IPS-18a (cell line): ENCODE measurements at regions not wholly inside any gene's neighbourhood (a gene's known extent, or its start where the extent isn't known, plus 50 kb on each side); places are given as distances from the start of the nearest gene placed in this dataset.
"Not testable (repeated sequence)": the region's sequence is repeated elsewhere in the genome, so short reads cannot be mapped to it uniquely, and the experiment has no call there.

ENCODE experiments used
- H3K27ac ChIP-seq: one replicate; pipeline ENCODE4 v1.5.1; 2013; ENCODE audit warnings: low read length
- H3K27me3 ChIP-seq: one replicate; pipeline ENCODE4 v1.6.1; 2013; ENCODE audit warnings: mild to moderate bottlenecking, low read length; ENCODE audit not compliant: control insufficient read depth, insufficient read depth
- H3K36me3 ChIP-seq: one replicate; pipeline ENCODE4 v1.6.1; 2013; ENCODE audit warnings: low read depth, low read length; ENCODE audit not compliant: control insufficient read depth
- H3K4me1 ChIP-seq: one replicate; pipeline ENCODE4 v1.6.1; 2013; ENCODE audit warnings: low read depth, low read length; ENCODE audit not compliant: control insufficient read depth
- H3K4me3 ChIP-seq: one replicate; pipeline ENCODE4 v1.5.1; 2013; ENCODE audit warnings: low read length
- H3K9ac ChIP-seq: one replicate; pipeline ENCODE4 v1.6.1; 2013; ENCODE audit warnings: mild to moderate bottlenecking, low read length, moderate library complexity
- H3K9me3 ChIP-seq: one replicate; pipeline ENCODE4 v1.6.1; 2013; ENCODE audit warnings: low read depth, low read length; ENCODE audit not compliant: control insufficient read depth

DNA sequence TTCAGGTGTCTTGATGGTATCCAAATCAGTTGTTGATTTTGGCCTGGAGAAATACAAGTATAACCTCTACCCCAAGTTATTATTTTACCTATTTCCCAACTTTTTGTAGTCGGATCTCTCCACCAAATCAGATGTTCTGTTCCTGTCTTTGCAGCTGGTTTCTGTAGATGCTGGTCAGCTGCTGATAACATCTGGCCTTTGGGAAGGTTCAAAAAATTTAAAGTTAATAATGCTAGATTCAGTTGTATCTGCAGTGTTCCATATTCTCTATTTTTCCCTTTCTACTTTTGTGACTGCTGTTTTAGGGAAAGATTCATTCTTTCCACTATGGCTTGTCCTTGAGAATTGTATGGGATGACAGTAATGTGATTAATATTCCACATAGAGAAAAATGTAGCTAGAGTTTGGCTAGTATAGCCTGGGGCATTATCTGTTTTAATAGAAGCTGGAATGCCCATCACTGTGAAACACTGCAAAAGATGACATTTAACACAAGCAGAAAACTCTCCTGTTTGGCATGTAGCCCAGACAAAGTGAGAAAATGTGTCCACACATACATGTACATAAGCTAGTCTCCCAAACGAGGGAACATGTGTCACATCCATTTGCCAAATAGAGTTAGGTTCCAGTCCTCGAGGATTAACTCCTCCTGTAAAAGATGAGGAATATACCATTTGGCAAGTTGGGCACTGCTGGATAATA lies 99.2 kb downstream of the ZNF100 start:
- not testable (repeated sequence) for H3K4me3 ChIP-seq, H3K9ac ChIP-seq, H3K36me3 ChIP-seq, H3K4me1 ChIP-seq, H3K27me3 ChIP-seq, H3K27ac ChIP-seq
- H3K9me3 ChIP-seq = peaks cover 15% of the 10 kb centered on the region

DNA sequence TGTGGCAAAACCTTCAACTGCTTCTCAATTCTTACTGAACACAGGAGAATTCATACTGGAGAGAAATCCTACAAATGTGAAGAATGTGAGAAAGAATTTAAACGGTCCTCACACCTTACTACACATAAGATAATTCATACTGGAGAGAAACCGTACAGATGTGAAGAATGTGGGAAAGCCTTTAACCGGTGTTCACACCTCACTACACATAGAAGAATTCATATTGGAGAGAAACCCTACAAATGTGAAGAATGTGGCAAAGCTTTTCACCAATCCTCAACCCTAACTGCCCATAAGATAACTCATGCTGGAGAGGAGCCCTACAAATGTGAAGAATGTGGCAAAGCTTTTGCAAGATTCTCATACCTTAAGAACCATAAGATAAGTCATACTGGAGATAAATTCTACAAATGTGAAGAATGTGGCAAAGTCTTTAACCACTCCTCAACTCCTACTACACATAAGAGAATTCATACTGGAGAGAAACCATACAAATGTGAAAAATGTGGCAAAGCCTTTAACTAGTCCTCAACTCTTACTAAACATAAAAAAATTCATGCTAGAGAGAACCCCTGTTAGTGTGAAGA lies 111.7 kb downstream of the ZNF100 start:
- H3K27ac ChIP-seq = no peak overlapping the region
- no peak overlapping the region for H3K9ac ChIP-seq
- no peak overlapping the region for H3K4me3 ChIP-seq
- H3K36me3 ChIP-seq = no peaks in the 10 kb centered on the region
- no peaks in the 10 kb centered on the region for H3K27me3 ChIP-seq
- peaks cover 31% of the 10 kb centered on the region for H3K9me3 ChIP-seq
- no peaks in the 10 kb centered on the region for H3K4me1 ChIP-seq

GRCh38 chr19:21651478-21651877 lies 115.9 kb downstream of the ZNF100 start:
- not testable (repeated sequence) for H3K36me3 ChIP-seq, H3K27me3 ChIP-seq, H3K4me1 ChIP-seq, H3K9ac ChIP-seq, H3K4me3 ChIP-seq, H3K27ac ChIP-seq
- H3K9me3 ChIP-seq = peaks cover 31% of the 10 kb centered on the region

GRCh38 chr19:21638776-21639175 lies 128.6 kb downstream of the ZNF100 start:
- no peak overlapping the region for H3K4me3 ChIP-seq
- no peaks in the 10 kb centered on the region for H3K4me1 ChIP-seq
- H3K36me3 ChIP-seq = no peaks in the 10 kb centered on the region
- peaks cover 6% of the 10 kb centered on the region for H3K9me3 ChIP-seq
- H3K27me3 ChIP-seq = no peaks in the 10 kb centered on the region
- no peak overlapping the region for H3K9ac ChIP-seq
- H3K27ac ChIP-seq = no peak overlapping the region

DNA sequence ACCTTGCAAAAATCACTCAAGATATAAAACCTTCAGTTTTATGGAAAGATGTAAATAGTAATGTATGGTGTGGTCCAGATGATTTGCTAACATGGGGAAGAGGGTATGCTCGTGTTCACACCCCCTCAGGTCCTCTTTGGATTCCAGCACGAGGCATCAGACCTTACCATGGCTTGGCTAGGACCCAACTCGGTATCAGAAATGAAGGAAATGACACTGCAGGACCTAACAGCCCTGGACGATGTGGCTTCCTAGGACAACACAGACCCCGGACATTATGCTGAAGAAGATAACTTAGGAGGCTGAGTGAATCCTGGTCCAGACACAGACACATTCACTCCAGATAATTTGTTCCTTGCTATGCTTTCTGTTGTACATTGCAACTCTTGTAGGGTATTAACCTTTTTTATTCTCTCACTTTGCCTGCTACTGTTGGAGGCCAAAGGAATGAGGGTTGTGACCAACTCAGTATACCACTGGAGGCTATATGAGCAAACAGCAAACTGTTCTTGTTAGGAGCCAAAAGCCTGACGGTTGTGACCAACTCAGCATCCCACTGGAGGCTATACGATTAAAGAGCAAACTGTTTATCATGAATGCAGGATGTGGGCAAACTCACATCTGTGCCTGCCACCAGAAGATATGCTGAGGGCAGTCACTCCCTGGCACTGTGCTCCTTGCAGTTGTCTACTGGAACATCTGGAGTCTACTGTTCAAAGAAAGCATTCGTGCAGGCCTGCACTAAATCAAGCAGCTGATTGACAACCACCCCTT lies 121.7 kb downstream of the ZNF429 start:
- H3K27ac ChIP-seq = no peak overlapping the region

GRCh38 chr19:21626091-21626490 lies 120.7 kb downstream of the ZNF429 start:
- Histone ChIP-seq H3K4me3 (no peak overlapping the region), H3K27ac (no peak overlapping the region), H3K36me3 (no peaks in the 10 kb centered on the region), H3K4me1 (peaks cover 13% of the 10 kb centered on the region), H3K27me3 (no peaks in the 10 kb centered on the region), H3K9me3 (peaks cover 19% of the 10 kb centered on the region), H3K9ac (no peak overlapping the region)

More for the DNA sequence above, 121.7 kb downstream of the ZNF429 start:
- H3K4me3 ChIP-seq = no peak overlapping the region
- no peaks in the 10 kb centered on the region for H3K36me3 ChIP-seq
- no peak overlapping the region for H3K9ac ChIP-seq
- peaks cover 13% of the 10 kb centered on the region for H3K4me1 ChIP-seq
- H3K9me3 ChIP-seq = peaks cover 23% of the 10 kb centered on the region
- H3K27me3 ChIP-seq = no peaks in the 10 kb centered on the region

DNA sequence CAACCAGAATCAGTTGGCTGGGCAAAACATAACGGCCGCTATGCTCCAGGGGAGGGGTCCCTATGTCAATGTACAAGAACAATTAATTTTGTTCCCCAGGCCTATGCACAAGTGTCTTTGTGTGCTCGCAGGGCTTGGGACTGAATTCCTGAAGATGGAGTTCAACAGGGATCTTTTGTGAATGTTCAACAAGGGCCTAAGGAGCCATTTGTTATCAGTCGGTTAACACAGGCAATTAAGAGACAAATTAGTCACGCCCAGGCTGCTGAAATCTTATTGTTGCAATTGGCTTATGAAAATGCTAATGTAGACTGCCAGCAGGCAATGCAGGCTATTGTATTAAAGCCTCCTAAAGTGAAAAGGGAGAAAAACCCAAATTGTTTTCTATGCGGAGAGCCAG lies 117.5 kb downstream of the ZNF429 start:
- H3K4me3 ChIP-seq = no peak overlapping the region

GRCh38 chr19:21621671-21622070 lies 116.3 kb downstream of the ZNF429 start:
- H3K27ac ChIP-seq = no peak overlapping the region

More for the DNA sequence above, 117.5 kb downstream of the ZNF429 start:
- H3K4me1 ChIP-seq = peaks cover 13% of the 10 kb centered on the region
- H3K9ac ChIP-seq = no peak overlapping the region
- no peaks in the 10 kb centered on the region for H3K27me3 ChIP-seq
- H3K9me3 ChIP-seq = peaks cover 18% of the 10 kb centered on the region
- no peaks in the 10 kb centered on the region for H3K36me3 ChIP-seq
- no peak overlapping the region for H3K27ac ChIP-seq

GRCh38 chr19:21617740-21618339 lies 112.4 kb downstream of the ZNF429 start:
- Histone ChIP-seq H3K27me3 (no peaks in the 10 kb centered on the region), H3K4me3 (no peak overlapping the region), H3K9me3 (peaks cover 2% of the 10 kb centered on the region)

More at GRCh38 chr19:21621671-21622070, 116.3 kb downstream of the ZNF429 start:
- Histone ChIP-seq H3K27me3 (no peaks in the 10 kb centered on the region), H3K4me3 (no peak overlapping the region), H3K9ac (no peak overlapping the region), H3K9me3 (peaks cover 18% of the 10 kb centered on the region), H3K4me1 (peaks cover 13% of the 10 kb centered on the region), H3K36me3 (no peaks in the 10 kb centered on the region)

GRCh38 chr19:21614776-21615175 lies 109.4 kb downstream of the ZNF429 start:
- H3K9ac ChIP-seq, H3K36me3 ChIP-seq, H3K27ac ChIP-seq, H3K9me3 ChIP-seq, H3K4me1 ChIP-seq, H3K4me3 ChIP-seq, H3K27me3 ChIP-seq: not testable (repeated sequence)

More at GRCh38 chr19:21617740-21618339, 112.4 kb downstream of the ZNF429 start:
- H3K9ac ChIP-seq = no peak overlapping the region
- H3K36me3 ChIP-seq = no peaks in the 10 kb centered on the region
- no peak overlapping the region for H3K27ac ChIP-seq
- no peaks in the 10 kb centered on the region for H3K4me1 ChIP-seq

GRCh38 chr19:21613201-21613600 lies 107.8 kb downstream of the ZNF429 start:
- H3K27ac ChIP-seq, H3K4me1 ChIP-seq, H3K27me3 ChIP-seq, H3K4me3 ChIP-seq, H3K36me3 ChIP-seq, H3K9ac ChIP-seq, H3K9me3 ChIP-seq: not testable (repeated sequence)
